ENCODE measurements at regions not wholly inside any gene's neighbourhood (a gene's known extent, or its start where the extent isn't known, plus 50 kb on each side); places are given as distances from the start of the nearest gene placed in this dataset.

GRCh38 chr6:33949877-33950435 lies 146.2 kb upstream of the MLN start:
- TF ChIP-seq ZNF121 (CRISPR knock-in tag; IDR thresholded peaks at IDR 0.05) (no peak), ATF6 (CRISPR knock-in tag; IDR thresholded peaks at IDR 0.05) (no peak)
